NCI-H187 (cell line): ENCODE measurements at regions not wholly inside any gene's neighbourhood (a gene's known extent, or its start where the extent isn't known, plus 50 kb on each side); places are given as distances from the start of the nearest gene placed in this dataset.

Source experiments
- DNase-seq, 2 experiments: peaks; one replicate each; lab custom pipeline; 2025; lab: John Stamatoyannopoulos, UW

DNA sequence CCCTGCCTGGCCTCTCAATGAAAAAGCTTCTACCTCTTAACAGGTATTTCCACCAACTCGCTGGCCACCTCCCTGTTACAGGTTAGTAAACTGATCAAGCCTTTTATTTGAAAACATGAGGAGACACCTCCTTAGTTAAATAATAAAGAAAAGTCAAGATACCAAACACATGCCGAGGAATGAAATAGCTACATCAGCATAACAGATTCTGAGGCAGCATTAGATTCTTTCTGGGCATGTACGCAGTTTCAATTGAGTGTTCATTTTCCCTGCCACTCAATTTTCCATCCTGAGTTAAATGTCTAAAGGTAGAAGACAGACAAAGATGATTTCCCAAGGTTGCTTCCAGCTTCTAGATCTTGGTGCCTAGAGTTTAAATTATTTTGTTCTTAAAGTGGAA is 250.5 kb upstream of the LRTM1 start:
- no peak for DNase-seq

DNA sequence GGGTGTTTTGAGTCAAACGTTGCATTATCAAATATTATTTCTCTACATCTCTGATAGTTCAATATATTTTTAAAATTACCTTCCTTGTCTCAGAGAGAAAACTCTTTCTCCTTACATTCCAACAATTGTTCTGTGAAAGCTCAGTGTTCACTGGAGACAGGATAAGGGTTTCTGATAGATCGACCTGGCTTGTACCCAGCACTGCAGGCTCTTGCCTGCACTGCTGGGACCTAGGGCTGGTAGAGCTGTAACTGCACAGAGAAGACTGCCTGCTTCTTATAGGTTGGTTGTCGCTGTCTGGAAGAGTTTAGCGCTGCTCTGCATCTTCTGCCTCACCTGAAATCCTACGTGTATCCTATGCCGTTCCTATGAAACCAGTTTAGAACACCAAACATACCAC is 249.9 kb upstream of the LRTM1 start:
- no peak for DNase-seq

DNA sequence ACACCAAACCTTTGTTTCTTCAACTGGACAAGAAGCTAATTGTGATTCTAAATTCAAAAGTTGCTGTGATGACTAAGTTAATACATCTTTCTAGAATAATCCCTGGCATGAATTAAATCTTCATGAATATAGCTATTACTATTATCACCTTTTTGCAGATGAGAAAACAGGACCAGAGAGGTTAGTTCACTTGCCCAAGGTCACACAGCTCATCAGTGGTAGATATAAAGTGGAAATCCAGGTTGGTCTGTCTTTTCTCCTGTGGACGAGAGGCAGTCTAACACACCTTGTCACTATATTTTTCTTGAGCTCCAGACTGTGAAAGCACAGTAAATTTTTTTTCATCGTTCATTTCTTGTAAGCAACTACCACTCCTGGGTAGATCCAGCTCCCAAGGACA is 247.6 kb upstream of the LRTM1 start:
- DNase-seq, result no peak

DNA sequence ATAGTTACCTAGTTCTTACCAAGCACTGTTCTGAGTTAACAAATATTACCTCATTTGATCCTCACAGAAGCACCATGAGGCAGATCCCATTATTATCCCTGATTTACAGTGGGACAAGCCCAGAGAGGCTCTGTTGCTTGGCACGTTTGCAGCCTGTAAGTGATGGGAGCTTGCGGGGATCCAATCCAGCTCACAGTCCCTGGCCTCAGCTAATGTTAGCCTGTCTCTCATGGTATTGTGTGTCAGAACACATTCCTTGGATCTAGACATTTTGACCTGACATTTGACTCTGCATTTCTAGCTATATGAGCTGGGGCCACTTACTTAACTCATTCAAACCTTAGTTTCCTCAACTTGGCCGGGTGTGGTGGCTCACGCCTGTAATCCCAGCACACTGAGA is 246.9 kb upstream of the LRTM1 start:
- DNase-seq, result no peak

DNA sequence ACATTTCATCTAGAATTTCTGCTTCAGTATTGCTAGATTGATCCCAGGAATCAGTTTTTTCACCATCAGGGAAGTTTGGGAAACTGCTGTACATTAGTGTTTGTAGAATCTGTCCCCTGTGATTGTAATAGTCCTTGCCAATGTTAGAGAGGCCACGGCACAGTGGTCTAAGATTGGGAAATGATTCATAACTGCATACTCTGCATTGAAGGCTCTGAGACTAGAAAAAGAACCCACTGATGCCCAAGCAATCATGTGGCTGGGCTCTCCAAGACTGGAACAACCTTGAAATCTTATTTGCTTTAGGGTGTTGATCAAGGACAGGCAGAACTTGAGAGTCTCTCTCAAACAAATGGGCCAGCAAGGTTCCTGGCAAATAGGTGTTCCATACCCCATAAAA is 245.6 kb upstream of the LRTM1 start:
- DNase-seq, result no peak

DNA sequence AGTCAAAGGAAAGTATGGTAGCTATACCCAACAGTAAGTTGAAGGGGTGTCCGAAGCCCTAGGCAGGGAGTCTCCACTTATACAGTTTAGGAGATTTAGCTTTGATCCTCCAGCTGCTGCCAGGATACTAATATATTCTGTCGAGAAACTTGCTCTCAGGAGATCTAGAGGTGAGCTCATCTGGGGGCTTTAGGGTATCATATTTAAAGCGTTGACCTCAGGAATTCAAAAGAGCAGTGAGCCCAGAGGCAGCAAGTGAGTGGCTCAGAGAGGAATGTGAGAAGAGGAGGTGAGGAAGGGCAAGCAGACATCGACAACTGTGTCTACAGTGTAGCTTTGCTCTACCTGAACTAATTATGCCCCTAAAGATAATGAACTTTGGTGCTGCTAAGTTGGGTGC is 245.1 kb upstream of the LRTM1 start:
- no peak for DNase-seq

DNA sequence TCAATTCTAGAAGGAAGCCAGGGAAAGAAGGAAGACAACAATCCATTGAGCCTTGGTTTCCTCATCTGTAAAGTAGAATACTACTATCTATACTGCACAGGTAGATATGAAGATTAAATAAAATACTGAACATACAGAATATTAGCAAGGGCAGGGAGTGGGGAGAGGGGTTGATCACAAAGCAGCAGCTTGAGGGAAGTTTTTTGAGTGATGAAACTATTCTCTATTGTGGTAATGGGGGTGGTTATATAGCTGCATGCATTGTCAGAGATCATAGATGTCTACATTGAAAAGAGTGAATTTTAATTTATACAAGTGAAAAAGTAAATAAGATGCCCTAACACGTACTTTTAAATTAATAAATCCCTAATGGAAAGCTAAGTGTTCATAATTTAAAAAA is 242.6 kb upstream of the LRTM1 start:
- no peak for DNase-seq

DNA sequence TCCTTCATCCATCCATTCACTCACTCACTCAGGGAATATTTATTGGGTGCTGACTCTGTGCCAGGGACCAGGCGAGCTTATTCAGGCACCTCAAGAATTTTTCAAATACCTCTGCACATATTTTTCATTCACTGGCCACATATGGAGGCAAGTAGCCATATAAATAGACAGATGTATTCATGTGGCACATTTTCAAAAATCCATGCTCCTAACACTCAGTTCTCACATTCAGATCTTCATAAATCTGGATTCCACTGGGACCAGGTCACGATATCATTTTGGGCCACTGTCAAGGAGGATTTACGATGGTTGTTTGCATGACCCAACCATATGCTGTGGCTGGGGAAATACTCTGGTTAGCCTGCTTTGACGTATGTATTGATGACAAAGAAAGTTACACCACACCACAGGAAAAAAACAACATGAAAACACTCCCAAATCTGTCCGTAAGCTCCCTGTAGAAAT is 241.8 kb upstream of the LRTM1 start:
- no peak for DNase-seq

DNA sequence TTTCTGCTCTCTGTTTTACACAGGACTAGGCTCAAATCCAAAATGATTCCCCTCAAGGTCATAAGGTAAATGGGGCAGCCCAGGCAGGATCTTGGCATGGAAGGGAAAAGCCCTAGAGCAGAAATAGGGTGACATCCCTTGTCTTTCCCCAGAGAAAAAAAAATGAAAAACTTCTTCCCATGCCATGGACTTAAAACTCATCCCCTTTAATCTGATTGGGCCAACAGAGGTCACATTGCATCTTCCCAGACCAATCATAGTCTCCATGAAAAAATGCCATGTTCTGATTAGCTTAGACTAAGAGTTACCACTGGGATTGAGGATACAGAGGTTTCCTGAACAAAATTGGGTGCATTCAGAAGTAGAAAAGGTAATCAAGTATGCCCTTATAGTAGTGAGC is 241.3 kb upstream of the LRTM1 start:
- DNase-seq, result no peak

DNA sequence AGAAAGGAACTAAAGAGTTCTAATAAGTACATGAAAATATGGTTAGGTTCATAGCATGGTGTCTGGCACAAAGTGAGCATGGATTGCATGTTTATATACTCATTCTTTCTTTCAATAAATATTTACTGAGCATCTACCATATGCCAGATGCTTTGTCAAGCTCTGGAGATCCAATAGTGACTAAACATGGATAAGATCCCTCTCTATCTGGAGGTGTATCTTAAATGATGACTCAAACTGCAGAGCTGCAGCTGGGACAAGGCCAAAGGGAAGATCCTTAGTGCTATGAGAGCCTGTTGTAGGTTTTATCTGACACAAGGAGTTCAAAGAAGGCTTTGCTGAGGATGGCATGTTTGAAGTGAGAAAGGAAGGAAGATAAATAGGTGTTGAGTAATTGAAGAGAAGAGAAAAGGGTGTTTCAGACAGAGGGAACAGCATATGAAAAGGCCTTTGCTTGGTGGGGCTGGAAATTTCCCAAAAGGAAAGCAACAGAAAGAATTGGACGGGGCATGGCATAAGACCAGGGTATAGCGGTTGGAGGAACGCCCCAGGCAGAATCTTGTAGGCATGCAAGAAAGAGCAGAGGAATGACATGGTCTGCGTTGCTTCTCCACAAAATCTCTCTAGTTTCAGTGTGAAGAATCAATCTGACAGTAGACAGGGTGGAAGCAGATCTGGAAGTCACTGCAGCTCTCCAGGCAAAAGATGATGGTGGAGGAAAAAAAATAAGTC is 239.9 kb upstream of the LRTM1 start:
- DNase-seq, result no peak

DNA sequence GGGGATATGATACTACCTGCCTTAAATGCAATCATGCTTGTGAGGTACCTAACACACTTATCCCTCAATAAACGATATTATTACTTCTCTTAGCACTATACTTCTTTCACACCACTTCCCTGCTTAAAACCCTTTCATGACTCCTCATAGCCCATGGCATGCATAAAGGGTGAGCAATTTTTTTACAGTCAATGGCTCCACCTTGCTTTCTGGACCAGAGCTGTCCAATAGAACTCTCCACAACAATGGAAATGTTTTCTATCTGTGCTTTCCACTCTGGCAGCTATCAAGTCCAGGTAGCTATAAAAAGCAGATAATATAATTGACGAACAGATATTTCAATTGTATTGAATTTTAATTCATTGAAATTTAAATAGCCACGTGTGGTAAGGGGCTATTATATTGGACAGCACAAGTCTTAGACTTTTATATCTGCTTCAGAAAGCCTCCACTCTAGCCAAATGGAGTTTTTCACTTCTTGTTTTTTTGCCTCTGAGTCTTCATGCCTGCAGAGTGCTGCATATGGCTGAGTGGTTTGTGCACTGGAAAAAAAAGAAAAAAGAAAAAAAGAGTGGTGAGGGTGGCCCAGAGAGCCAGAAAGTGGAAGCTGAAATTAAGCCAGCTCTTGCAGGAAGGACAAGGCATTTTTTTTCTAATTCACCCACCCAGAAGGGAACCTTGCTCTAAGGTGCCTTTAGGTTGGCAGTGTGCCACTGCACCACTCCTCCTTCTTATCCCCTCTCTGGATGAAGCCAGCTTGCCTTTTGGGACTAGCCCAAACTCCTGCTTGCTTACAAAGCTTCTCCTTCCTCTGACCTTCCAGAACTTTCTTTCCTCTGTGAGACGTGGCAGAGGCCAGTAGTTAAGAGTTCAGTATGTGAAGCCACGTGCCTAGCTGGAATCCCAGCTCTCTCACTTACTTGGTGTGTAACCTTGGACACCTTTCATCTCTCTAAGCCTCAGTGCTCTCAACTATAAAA is 239.0 kb upstream of the LRTM1 start:
- no peak for DNase-seq

DNA sequence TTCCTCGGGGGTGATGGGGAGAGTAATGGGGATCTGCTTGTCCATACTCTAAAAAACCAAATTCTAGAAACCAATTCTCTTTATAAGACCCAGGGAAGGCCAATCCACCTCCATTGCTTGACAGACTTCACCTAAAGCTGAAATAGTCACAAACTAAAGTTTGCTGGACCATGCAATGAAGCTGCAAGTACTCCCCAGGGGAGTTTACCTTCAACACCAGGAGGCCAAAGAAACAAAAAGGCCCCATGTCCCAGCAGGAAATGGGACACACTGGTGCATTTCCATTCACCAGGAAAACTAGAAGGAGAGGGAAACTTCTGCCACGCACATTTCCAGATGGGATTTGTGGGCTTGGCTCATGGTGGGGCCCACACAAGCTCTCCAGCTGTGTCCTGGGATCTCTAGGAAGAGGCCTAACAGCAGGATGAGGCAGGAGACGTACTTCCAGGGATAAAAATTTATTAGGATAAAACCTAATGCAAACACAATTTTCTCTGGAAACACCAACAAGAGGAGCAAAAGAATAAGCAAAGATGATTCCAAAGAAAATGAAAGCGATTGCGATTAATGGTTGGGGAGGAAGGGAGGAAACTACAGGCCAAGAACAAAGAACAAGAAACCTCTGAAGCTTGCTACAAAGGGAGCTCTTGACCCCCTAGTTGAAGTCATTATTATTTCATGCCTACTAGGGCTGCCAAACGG is 238.0 kb upstream of the LRTM1 start:
- no peak for DNase-seq

DNA sequence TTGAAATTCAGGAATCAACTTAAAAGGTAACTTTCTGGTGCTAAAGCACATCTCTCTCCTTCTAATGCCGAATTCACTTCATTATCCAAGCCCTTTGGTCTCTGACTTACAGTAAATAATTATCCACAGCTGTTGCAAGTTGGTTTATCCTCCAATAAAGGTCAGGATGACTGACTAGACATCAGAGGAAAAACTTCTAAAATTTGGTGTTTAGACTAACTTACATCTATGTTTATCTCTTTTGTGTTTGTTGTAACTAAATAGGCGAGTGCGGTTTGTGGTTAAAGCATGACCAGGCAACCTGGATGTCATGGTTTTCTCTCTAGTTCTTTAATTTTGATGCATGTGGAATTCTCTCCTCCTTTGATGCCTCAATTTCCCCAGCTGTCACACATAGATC is 237.4 kb upstream of the LRTM1 start:
- DNase-seq, result no peak

DNA sequence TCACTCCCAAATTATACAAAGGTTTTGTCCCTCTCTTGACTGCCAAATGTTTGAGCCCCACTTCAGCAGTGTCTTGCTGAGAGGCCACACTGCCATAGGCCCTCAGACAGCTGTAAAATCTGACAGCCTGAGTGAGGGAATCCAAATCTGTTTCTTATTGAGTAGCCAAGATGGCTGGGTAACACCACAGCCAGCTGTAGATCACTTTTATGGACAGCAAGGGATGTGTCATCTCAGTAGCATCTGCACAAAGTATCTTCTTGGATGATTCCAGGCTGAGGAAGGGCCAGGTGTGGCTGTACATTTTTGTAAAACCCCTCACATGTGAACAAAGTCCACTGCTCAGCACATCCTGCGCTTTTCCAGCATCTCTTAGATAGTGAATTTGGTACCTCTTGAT is 237.0 kb upstream of the LRTM1 start:
- no peak for DNase-seq

DNA sequence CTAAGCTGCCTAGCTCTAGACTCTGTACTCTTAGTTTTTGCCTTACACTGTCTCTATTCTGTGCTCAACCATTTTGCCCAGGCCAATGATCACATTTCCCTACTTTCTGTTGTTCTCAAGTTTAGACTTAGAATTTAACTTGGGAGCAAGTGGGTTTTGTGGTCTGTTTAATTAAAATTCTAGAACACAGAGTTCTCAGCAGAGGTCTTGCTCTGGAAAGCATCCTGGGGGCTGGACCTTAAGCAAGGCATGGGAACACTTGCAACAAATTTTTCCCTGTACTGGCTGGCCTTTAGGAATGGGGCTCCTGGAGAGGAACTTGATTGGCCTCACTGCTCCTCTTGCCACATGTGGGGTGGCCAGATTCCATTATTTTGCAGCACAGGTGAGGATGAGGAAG is 236.3 kb upstream of the LRTM1 start:
- no peak for DNase-seq

DNA sequence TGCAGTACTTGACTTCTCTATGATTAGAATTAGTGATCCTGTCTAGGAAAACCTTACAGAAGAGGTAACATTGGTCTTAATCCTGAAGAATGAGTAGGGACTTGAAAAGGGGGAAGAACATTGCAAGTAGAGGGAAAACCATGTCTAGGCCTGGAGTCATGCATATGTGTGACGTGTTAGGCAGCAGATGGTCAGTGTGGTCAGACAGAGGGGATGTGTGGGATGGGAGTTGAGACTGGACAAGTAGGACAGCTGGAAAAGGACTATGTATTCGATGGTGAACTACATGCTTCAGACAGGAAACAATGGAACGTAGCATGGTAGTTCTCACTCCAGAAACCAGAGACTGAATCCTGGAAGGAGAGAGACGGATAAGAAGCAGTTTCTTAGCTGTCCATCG is 235.6 kb upstream of the LRTM1 start:
- no peak for DNase-seq

DNA sequence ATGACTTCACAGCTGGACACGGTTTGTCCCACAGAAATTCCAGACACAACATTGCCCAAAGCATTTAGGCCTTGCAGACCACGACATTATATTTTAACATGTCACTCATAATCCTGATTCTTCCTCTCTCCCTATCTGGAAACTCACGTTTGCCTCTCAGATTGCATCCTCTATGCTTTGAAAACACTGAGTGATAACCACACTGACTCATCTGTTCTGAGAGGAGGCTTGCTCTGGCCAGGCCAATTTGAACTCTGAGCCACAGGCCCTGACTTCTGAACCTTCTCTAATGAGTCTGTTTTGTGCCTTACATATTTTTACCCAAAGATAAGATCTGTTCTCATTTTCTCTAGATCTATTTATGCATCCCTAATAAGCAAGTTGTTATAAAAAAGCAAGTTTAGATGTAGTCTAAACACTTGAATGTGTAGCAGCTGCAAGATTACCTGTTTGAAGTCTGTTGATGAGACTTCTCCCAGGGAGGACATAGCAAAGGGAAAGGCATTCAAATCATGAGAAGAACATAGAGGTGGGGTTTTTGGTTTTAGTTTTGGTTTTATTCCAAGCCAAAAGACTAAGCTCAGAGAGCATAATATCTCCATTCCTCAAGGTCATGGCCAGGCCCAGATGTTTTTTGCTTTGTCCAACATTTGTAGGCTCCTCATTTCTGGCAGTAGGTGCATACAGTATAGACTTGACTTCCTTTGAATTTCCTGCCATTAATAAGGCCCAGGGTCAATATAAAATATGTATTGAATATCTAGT is 234.4 kb upstream of the LRTM1 start:
- no peak for DNase-seq

DNA sequence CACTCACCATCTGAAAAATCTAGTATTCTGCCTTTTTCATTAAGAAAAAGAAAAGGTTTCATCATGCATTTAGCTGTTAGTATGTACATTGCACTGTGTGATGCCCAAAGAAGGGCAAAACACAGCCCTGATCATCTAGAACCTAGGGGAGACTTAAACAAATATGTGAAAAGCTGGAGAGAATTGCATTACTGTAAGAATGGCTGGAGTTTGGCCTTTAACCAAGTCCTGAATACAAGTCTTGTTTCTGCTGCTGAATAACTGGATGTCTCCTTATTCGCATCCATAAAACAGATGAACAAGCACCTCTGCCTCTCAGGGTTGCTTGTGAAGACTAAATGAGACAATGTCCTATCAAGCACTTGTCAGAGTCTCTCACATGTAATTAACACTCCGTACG is 233.4 kb upstream of the LRTM1 start:
- DNase-seq, result no peak

DNA sequence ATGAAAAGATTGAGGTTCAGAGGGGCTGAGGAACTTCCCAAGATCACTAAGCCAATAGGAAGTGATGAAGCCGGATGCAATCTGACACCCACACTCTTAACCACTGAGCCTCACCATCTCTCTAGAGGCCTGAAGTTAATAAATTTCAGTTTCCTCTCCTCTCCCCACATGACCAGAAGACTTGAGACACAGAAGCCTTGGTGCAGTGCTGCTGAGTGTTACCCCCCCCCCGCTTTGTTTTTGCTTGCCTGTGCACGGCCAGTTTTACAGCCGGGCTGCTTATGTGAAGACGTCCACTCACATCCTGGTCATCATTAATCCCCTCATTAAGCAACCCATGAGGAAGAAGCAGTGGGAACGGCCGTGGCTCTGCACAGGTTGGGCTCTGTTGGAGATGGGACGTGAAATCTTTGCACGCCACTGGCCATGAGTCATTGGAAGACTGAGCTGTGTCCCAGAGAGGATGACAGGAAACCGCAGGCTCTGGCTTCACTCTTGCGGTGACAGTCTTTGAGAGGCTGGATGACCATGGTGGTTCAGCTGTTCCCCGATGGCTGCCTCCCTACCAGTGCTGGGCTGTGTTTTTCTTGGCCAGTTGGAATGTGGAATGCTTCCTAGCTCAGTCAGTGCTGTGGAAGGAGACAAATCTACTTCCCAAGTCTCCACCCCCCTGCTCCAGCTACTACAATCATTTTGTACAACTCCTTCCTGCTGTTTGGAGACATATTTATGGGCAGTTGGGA is 232.6 kb upstream of the LRTM1 start:
- DNase-seq, result no peak

DNA sequence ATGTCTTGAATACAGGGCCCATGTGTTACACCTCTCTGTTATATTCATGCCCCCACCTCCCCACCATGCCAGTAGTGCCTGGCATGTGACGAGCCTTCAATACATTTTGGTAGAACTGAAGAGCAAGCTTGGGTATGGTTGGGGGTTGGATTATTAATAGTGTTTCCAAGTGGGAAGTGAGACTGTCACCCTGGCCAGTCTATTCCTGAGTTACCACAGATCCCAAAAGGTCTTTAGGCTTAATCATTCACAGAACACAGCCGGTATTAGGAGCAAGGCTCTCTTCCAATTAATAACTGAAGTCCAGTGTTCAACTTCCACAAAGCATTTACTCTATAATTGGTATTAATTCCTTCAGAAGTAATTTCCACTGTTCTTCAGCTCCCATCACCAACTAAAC is 231.9 kb upstream of the LRTM1 start:
- no peak for DNase-seq

DNA sequence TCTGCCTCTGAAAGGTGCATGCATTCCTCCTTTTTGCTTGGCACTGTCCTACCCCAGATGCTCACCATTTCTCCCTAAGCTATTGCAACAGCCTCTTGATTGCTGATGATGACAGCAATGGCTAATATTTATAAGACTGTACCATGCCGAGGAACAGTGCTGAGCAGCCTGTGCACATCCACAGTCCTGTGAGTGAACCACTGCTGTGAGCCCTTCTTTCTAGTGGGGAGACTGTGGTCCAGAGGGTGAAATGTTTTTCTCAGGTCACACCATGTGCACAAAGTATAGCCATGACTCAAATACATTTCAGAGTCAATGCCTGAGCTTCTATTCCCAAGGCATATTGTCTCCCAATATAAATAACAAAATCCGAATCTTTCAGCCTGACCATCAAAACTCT is 231.2 kb upstream of the LRTM1 start:
- DNase-seq, result no peak
